Fibroblast of the conjunctiva (primary cell): ENCODE measurements at regions not wholly inside any gene's neighbourhood (a gene's known extent, or its start where the extent isn't known, plus 50 kb on each side); places are given as distances from the start of the nearest gene placed in this dataset.

Experiments used
- DNase-seq: peaks from one replicate; pipeline ENCODE4 v3.0.0-alpha.2; 2010; ENCODE audit warnings: low read depth

GRCh38 chr18:76544511-76545345 is 49.7 kb upstream of the ZNF516 start:
- DNase-seq, result no peak
